ENCODE measurements at regions not wholly inside any gene's neighbourhood (a gene's known extent, or its start where the extent isn't known, plus 50 kb on each side); places are given as distances from the start of the nearest gene placed in this dataset.

- CTCF ChIA-PET, result no interaction called here
These were observed 782.6 kb downstream of the DIPK2A start for GRCh38 chr3:144754076-144754783.

GRCh38 chr3:144756704-144757440 is 785.2 kb downstream of the DIPK2A start:
- intact Hi-C loops (cut with micrococcal nuclease), result no loop called here
- TF ChIP-seq CTCF (IDR thresholded peaks at IDR 0.05; ENCODE audit: unreplicated experiment), result no peak
- no TSS peak for BruUV-seq (replicated peaks)
- ChIA-PET POLR2A (interaction anchor here (1.2 kb wide), 1 partner anchor 12 kb away, joined by 3 read pairs; no protein-coding TSS in a partner anchor), CTCF (interaction anchor here (0.6 to 1.3 kb wide), 2 partner anchors 15 to 856 kb away, joined by 4 to 5 read pairs; no protein-coding TSS in a partner anchor)
- Mint-ChIP-seq H3K4me3 (ENCODE audit: unreplicated experiment) (no peak overlapping the region), H3K4me1 (ENCODE audit: insufficient read depth, unreplicated experiment) (no peaks in the 10 kb centered on the region), H3K27me3 (ENCODE audit: insufficient read depth, unreplicated experiment) (no peaks in the 10 kb centered on the region), H3K36me3 (ENCODE audit: insufficient read depth, unreplicated experiment) (no peaks in the 10 kb centered on the region), H3K9me3 (ENCODE audit: unreplicated experiment) (no peaks in the 10 kb centered on the region), H3K27ac (ENCODE audit: low read depth, unreplicated experiment) (no peak overlapping the region)
- DNase-seq (ENCODE audit: unreplicated experiment), result no peak

More at GRCh38 chr3:144754076-144754783, 782.6 kb downstream of the DIPK2A start:
- Mint-ChIP-seq H3K9me3 (ENCODE audit: unreplicated experiment) (no peaks in the 10 kb centered on the region), H3K4me3 (ENCODE audit: unreplicated experiment) (no peak overlapping the region), H3K4me1 (ENCODE audit: insufficient read depth, unreplicated experiment) (no peaks in the 10 kb centered on the region), H3K27me3 (ENCODE audit: insufficient read depth, unreplicated experiment) (no peaks in the 10 kb centered on the region), H3K27ac (ENCODE audit: low read depth, unreplicated experiment) (peak overlapping the region; percentile 8), H3K36me3 (ENCODE audit: insufficient read depth, unreplicated experiment) (no peaks in the 10 kb centered on the region)
- TF ChIP-seq CTCF (IDR thresholded peaks at IDR 0.05; ENCODE audit: unreplicated experiment), result no peak
- no TSS peak for BruUV-seq (replicated peaks)
- DNase-seq (ENCODE audit: unreplicated experiment), result no peak
- POLR2A ChIA-PET, result interaction anchor here (0.6 kb wide), 1 partner anchor 357 kb away, joined by 3 read pairs; no protein-coding TSS in a partner anchor
- intact Hi-C loops (cut with micrococcal nuclease), result no loop called here

- intact Hi-C loops (cut with micrococcal nuclease), result no loop called here
- DNase-seq (ENCODE audit: unreplicated experiment), result peak; percentile 14
- no peak for TF ChIP-seq CTCF (IDR thresholded peaks at IDR 0.05; ENCODE audit: unreplicated experiment)
- H3K9me3 Mint-ChIP-seq (ENCODE audit: unreplicated experiment), result no peaks in the 10 kb centered on the region
- peaks cover 11% of the 10 kb centered on the region for H3K4me1 Mint-ChIP-seq (ENCODE audit: insufficient read depth, unreplicated experiment)
- ChIA-PET POLR2A (interaction anchor here (0.6 kb wide), 1 partner anchor 98 kb away, joined by 3 read pairs; no protein-coding TSS in a partner anchor), CTCF (no interaction called here)
- H3K27me3 Mint-ChIP-seq (ENCODE audit: insufficient read depth, unreplicated experiment), result no peaks in the 10 kb centered on the region
- no peaks in the 10 kb centered on the region for H3K36me3 Mint-ChIP-seq (ENCODE audit: insufficient read depth, unreplicated experiment)
- no TSS peak for BruUV-seq (replicated peaks)
- H3K27ac Mint-ChIP-seq (ENCODE audit: low read depth, unreplicated experiment), result no peak overlapping the region
- H3K4me3 Mint-ChIP-seq (ENCODE audit: unreplicated experiment), result no peak overlapping the region
These were observed 789.2 kb downstream of the DIPK2A start for GRCh38 chr3:144760831-144761230.

- BruUV-seq (replicated peaks), result no TSS peak
These were observed 790.5 kb downstream of the DIPK2A start for GRCh38 chr3:144762091-144762490.

More at GRCh38 chr3:144762091-144762490, 790.5 kb downstream of the DIPK2A start:
- H3K36me3 Mint-ChIP-seq (ENCODE audit: insufficient read depth, unreplicated experiment), result no peaks in the 10 kb centered on the region
- no peak overlapping the region for H3K4me3 Mint-ChIP-seq (ENCODE audit: unreplicated experiment)
- peaks cover 11% of the 10 kb centered on the region for H3K4me1 Mint-ChIP-seq (ENCODE audit: insufficient read depth, unreplicated experiment)
- CTCF ChIA-PET, result no interaction called here
- TF ChIP-seq CTCF (IDR thresholded peaks at IDR 0.05; ENCODE audit: unreplicated experiment), result no peak
- H3K27ac Mint-ChIP-seq (ENCODE audit: low read depth, unreplicated experiment), result no peak overlapping the region
- intact Hi-C loops (cut with micrococcal nuclease), result no loop called here
- no peak for DNase-seq (ENCODE audit: unreplicated experiment)
- H3K9me3 Mint-ChIP-seq (ENCODE audit: unreplicated experiment), result no peaks in the 10 kb centered on the region
- POLR2A ChIA-PET, result interaction anchor here (0.5 to 0.6 kb wide), 3 partner anchors 15 to 84 kb away, joined by 3 read pairs; no protein-coding TSS in a partner anchor
- H3K27me3 Mint-ChIP-seq (ENCODE audit: insufficient read depth, unreplicated experiment), result no peaks in the 10 kb centered on the region
